H7 (cell line): ENCODE measurements at regions not wholly inside any gene's neighbourhood (a gene's known extent, or its start where the extent isn't known, plus 50 kb on each side); places are given as distances from the start of the nearest gene placed in this dataset.
"Not testable (repeated sequence)": the region's sequence is repeated elsewhere in the genome, so short reads cannot be mapped to it uniquely, and the experiment has no call there.

Experiments used
- DNase-seq: peaks from one replicate; pipeline ENCODE4 v3.0.0; 2012
- H3K27me3 ChIP-seq: 2 replicates; pipeline ENCODE4 v1.6.0; 2011; ENCODE audit warnings: mild to moderate bottlenecking, low read length; ENCODE audit not compliant: control insufficient read depth, insufficient read depth
- H3K36me3 ChIP-seq: replicated peaks from 2 replicates; pipeline ENCODE4 v1.5.1; 2011; ENCODE audit warnings: low read length; ENCODE audit not compliant: control insufficient read depth, insufficient read depth
- H3K4me3 ChIP-seq: 2 replicates; pipeline ENCODE4 v1.5.1; 2011; ENCODE audit warnings: low read depth, mild to moderate bottlenecking, control low read depth, low read length, moderate library complexity; ENCODE audit not compliant: insufficient read depth

DNA sequence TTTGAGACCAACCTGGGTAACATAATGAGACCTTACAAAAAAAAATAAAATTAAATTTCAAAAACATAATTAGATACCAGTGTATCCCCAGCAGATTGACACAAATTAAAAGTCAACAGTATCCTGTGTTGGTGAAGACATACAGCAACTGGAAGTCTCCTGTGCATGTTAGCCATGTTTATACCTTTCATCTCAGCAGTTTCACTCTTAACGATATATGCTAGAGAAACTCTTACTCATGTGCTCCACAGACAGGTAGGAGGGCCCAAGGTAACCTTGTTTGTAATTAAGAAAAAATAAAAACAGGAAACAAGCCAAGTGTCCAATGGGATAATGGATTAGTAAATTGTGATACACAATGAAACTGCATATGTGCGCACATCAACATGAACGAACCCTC lies 50.1 kb upstream of the N4BP3 start:
- no peaks in the 10 kb centered on the region for H3K27me3 ChIP-seq
- no peak overlapping the region for H3K4me3 ChIP-seq
- DNase-seq, result no peak
- H3K36me3 ChIP-seq, result no peaks in the 10 kb centered on the region

DNA sequence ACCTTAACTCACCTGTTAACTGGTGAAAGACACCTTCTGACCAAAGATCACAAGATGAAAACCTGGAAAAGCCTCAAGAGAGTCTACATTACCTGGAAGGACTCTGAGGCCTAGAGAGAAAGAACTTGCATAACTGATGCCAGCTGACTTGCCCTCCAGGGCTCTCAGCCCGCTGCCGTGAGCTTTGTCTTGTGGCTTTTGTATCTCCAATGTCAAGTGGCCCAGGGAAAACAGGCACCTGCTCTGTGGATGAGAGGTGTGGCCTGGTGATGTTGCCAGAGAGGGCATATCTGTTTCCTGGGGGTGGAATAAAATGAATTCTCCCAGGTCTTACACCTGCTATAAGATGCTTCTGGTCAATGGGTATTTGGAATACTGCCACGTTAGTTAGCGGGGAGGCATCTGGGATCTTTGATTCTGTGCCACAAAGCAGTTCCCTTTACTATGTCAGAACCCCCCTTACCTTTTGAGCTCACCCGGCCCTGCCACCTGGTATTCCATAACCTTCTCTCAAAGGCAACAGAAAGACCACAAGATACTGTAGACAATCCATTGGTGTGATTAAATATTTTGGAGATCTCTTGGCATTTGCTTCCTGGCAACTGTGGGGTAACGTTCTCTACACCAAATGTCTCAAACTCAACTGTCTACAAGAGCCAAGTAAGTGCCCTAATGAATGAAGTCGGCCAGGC lies 54.9 kb upstream of the N4BP3 start:
- Histone ChIP-seq H3K27me3 (no peaks in the 10 kb centered on the region), H3K36me3 (no peaks in the 10 kb centered on the region), H3K4me3 (no peak overlapping the region)
- no peak for DNase-seq

DNA sequence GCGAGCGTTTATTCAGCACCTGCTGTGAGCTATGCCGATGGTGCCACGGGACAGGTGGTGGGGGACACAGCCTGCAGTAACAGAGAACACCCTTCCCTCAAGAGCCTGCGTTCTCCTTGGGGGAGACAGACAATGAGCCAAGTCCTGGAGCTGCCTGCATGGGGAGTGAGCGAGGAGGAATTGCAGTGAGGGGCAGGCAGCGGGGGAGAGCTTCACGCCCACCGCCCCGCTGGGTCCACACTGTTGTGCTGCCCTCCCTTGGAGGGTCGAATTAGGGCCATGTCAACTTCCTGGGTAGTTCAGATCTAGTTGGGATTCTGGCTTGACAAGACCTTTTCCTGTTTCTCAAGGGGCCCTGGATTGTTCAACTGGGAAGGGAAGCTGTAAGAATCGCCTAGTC lies 55.5 kb upstream of the N4BP3 start:
- no peak overlapping the region for H3K4me3 ChIP-seq
- no peaks in the 10 kb centered on the region for H3K27me3 ChIP-seq
- H3K36me3 ChIP-seq, result no peaks in the 10 kb centered on the region
- peak; percentile 30 for DNase-seq

DNA sequence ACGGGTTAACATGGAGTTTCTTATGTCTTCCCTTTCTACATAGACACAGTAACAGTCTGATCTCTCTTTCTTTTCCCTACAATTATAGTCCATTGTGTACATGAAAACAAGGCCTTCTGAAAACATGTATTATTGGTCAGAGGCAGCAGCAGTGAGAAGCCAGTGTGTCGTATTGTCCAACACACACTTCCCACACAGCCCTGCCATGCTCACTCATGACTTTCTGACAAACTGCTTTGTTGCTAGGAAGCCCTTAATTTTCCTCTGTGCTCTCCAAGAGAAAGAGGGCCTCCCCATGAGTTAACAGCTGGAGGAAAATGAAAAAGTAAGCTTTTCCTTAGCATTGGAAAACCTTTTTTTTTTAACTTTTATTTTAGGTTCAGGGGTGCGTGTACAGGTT lies 56.4 kb upstream of the N4BP3 start:
- no peak overlapping the region for H3K4me3 ChIP-seq
- H3K27me3 ChIP-seq, result no peaks in the 10 kb centered on the region
- H3K36me3 ChIP-seq, result no peaks in the 10 kb centered on the region
- no peak for DNase-seq

DNA sequence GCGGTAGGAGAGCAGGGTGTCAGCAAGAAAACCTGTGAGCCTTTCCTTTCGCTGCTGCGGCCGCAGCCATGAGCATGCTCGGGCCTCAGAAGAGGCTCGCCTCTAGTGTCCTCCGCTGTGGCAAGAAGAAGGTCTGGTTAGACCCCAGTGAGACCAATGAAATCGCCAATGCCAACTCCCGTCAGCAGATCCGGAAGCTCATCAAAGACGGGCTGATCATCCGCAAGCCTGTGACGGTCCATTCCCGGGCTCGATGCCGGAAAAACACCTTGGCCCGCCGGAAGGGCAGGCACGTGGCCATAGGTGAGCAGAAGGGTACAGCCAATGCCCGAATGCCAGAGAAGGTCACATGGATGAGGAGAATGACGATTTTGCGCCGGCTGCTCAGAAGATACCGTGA lies 57.8 kb upstream of the N4BP3 start:
- not testable (repeated sequence) for H3K27me3 ChIP-seq, H3K4me3 ChIP-seq, H3K36me3 ChIP-seq, DNase-seq

DNA sequence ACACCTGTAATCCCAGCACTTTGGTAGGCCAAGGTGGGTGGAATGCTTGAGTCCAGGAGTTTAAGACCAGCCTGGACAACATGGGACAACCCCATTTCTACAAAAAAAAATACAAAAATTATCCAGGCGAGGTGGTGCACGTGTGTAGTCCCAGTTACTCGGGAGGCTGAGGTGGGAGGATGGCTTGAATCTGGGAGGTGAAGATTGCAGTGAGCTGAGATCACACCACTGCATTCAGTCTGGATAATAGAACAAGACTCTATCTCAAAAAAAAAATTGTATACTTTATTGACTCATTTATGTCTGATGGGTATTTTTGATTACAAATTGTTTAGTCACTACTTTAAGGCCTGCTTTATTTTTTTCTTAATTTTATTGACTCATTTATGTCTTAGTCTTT lies 56.0 kb upstream of the PROP1 start:
- H3K36me3 ChIP-seq, DNase-seq, H3K27me3 ChIP-seq, H3K4me3 ChIP-seq: not testable (repeated sequence)

DNA sequence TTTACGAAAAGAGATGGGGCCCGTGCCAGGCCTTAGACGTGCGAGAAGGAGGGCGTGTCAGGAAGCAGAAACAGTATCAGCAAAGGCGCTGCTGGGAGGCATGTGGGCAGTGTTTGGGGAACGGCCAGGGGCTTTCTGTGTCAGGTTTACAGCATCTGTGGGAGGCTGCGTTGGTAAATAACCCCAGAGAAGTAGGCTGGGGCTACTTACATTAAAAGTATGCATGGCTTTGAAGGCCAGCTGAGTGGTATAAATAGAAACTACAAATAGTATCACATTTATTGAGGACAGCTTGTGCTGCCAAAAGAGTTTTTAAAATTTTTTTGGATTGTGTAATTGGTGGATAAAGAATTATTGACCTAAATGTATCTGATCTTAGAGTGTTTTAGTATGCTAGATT lies 54.8 kb upstream of the PROP1 start:
- H3K4me3 ChIP-seq, H3K36me3 ChIP-seq, DNase-seq, H3K27me3 ChIP-seq: not testable (repeated sequence)

DNA sequence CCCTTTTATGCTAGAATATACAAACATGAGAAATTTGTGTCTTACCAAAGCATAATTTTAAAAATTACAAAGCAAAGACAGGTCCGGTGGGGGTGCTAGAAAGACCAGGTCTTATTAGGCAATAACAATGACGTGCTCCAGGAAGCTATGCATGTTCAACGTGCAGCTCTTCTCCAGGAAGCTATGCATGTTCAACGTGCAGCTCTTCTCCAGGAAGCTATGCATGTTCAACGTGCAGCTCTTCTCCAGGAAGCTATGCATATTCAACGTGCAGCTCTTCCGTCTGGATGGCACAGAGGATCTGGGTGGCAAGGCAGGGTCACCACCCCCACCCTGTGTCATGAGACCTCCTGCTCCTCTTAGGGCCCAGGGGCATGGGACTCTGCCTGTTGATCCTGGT lies 51.9 kb upstream of the PROP1 start:
- not testable (repeated sequence) for DNase-seq

DNA sequence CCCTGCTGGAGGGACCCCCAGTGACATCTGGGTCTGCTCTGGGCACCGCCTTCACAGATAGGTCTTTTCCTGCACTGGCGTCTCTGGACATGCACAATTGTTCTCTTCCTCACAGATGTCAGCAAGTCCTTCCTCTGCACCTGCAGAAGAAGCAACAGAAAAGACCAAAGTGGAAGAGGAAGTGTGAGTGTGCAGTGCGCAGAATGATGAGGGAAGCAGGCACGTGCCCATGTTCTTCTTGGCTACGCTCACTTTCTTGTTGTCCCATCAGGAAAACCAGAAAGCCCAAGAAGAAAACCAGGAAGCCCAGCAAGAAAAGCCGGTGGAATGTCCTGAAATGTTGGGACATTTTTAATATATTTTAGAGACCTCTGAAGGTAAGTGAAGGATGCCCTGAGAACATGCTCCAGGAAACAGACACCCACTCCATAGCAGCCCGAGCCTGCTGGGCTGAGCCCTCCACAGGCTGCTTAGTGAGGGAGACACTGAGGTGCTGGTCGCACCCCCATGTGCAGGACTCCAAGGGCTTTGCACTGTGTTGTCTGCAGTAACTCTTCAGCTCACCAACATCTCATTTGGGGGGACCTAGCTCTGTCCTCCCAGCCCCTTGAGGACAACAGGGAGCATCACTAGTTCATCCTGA lies 50.8 kb upstream of the PROP1 start:
- not testable (repeated sequence) for H3K27me3 ChIP-seq, H3K4me3 ChIP-seq, H3K36me3 ChIP-seq, DNase-seq

More for the DNA sequence above, 51.9 kb upstream of the PROP1 start:
- not testable (repeated sequence) for H3K36me3 ChIP-seq, H3K4me3 ChIP-seq, H3K27me3 ChIP-seq

DNA sequence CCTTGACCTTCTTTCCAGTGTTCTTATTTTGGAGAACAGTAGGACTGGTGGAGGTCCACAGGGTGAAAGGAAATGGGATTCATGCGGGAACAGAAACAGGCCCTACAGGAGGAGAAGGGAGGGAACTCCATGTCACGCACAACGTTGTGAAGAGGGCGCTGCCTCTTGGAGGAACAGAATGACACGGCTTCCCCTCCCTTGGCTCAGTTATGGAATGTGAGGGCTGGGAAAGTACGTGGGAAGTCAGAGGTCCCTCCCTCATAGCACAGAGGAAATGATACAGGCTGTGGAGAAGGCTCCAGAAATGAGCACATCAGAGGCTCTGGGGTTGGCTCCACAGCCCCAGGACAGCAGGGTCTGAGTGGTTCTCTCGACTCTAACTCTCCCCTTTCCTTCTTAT lies 49.9 kb upstream of the PROP1 start:
- H3K4me3 ChIP-seq, DNase-seq, H3K27me3 ChIP-seq, H3K36me3 ChIP-seq: not testable (repeated sequence)
